PC-3 (cell line): ENCODE measurements at regions not wholly inside any gene's neighbourhood (a gene's known extent, or its start where the extent isn't known, plus 50 kb on each side); places are given as distances from the start of the nearest gene placed in this dataset.

Source experiments
- ATAC-seq: fragments of 200-7000 bp; cut with Tn5 transposase; 2 replicates; pipeline ENCODE4 v1.9.1; 2020; ENCODE audit warnings: mild to moderate bottlenecking, moderate library complexity
- BruUV-seq: library from RNA; stranded (reverse); fragments of 400-500 nt; replicated peaks from 2 replicates; lab custom pipeline; 2021; lab: Mats Ljungman, UMichigan
- CTCF ChIA-PET: fragments of 300-600 bp; sonication (Branson Sonifier 250); formaldehyde crosslinking; loops from one replicate; lab custom pipeline; 2022; ENCODE audit warnings: antibody characterized with exemption; lab: Charles Lee
- POLR2A ChIA-PET: fragments of 300-600 bp; sonication (Branson Sonifier 250); formaldehyde crosslinking; loops from one replicate; lab custom pipeline; 2022; ENCODE audit warnings: antibody characterized with exemption; ENCODE audit not compliant: unreplicated experiment; lab: Charles Lee
- DNase-seq: peaks from one replicate; pipeline ENCODE4 v3.0.0-alpha.2; 2015
- H2AFZ ChIP-seq: fragments of 300-600 bp; sonication (generic); 2 replicates; pipeline ENCODE4 v1.6.0; 2016; ENCODE audit warnings: antibody characterized with exemption, low read length
- H3F3A ChIP-seq: fragments of 300-600 bp; sonication (generic); one replicate; pipeline ENCODE4 v1.6.0; 2017; ENCODE audit warnings: antibody characterized with exemption, low read length, control low read depth, mild to moderate bottlenecking; ENCODE audit not compliant: unreplicated experiment
- H3K27ac ChIP-seq: fragments of 300-600 bp; sonication (generic); 2 replicates; pipeline ENCODE4 v1.5.1; 2016; ENCODE audit warnings: mild to moderate bottlenecking, low read length
- H3K27me3 ChIP-seq: fragments of 300-600 bp; sonication (generic); 2 replicates; pipeline ENCODE4 v1.6.1; 2016; ENCODE audit warnings: low read length, mixed read lengths
- H3K36me3 ChIP-seq: fragments of 300-600 bp; sonication (generic); 2 replicates; pipeline ENCODE4 v1.6.1; 2016; ENCODE audit warnings: low read depth, mixed run types, low read length, mixed read lengths
- H3K4me1 ChIP-seq: fragments of 300-600 bp; sonication (generic); 2 replicates; pipeline ENCODE4 v1.5.1; 2016; ENCODE audit warnings: low read length; ENCODE audit not compliant: insufficient read depth
- H3K4me2 ChIP-seq: fragments of 300-600 bp; sonication (generic); 2 replicates; pipeline ENCODE4 v1.6.0; 2016; ENCODE audit warnings: low read length
- H3K4me3 ChIP-seq: fragments of 300-600 bp; sonication (generic); 2 replicates; pipeline ENCODE4 v1.5.1; 2016; ENCODE audit warnings: mild to moderate bottlenecking, low read length, mixed read lengths
- H3K79me2 ChIP-seq: fragments of 300-600 bp; sonication (generic); 2 replicates; pipeline ENCODE4 v1.6.1; 2017; ENCODE audit warnings: low read length, mixed read lengths
- H3K9ac ChIP-seq: fragments of 300-600 bp; sonication (generic); 2 replicates; pipeline ENCODE4 v1.6.0; 2016; ENCODE audit warnings: mild to moderate bottlenecking, low read length
- H3K9me2 ChIP-seq: fragments of 300-600 bp; sonication (generic); replicated peaks from 2 replicates; pipeline ENCODE4 v1.6.1; 2016; ENCODE audit warnings: mixed run types, low read length, mixed read lengths
- H3K9me3 ChIP-seq: fragments of 300-600 bp; sonication (generic); 2 replicates; pipeline ENCODE4 v1.6.1; 2016; ENCODE audit warnings: low read length, mixed read lengths
- H4K20me1 ChIP-seq: fragments of 300-600 bp; sonication (generic); 2 replicates; pipeline ENCODE4 v1.6.1; 2016; ENCODE audit warnings: low read length, mixed read lengths
- EZH2 ChIP-seq: fragments of 300-600 bp; sonication (generic); IDR thresholded peaks from one replicate; pipeline ENCODE4 v1.6.1; 2017; ENCODE audit warnings: antibody characterized with exemption, mild to moderate bottlenecking, low read length; ENCODE audit not compliant: unreplicated experiment
- EZH2phosphoT487 ChIP-seq: fragments of 300-600 bp; sonication (generic); IDR thresholded peaks from 2 replicates; pipeline ENCODE4 v1.6.1; 2018; ENCODE audit warnings: mild to moderate bottlenecking, antibody characterized with exemption, low read length, borderline replicate concordance
- intact Hi-C: fragments of 100-400 bp; cut with micrococcal nuclease; formaldehyde crosslinking; loops from 2 replicates; pipeline ENCODE4 v1.9.0; 2023
- TF ChIP-seq, protein P1 (sequence below): fragments of 300-600 bp; sonication (generic); conservative IDR thresholded peaks from 2 replicates; pipeline ENCODE4 v1.5.1; 2017; ENCODE audit warnings: antibody characterized with exemption, low read depth, mild to moderate bottlenecking, low read length

- no peaks in the 10 kb centered on the region for H3K79me2 ChIP-seq
- no peaks in the 10 kb centered on the region for H3K27me3 ChIP-seq
- no TSS peak for BruUV-seq
- H3K4me3 ChIP-seq: no peak overlapping the region
- no peak overlapping the region for H3K9ac ChIP-seq
- ATAC-seq: no peak
- no peaks in the 10 kb centered on the region for H3F3A ChIP-seq
- no peaks in the 10 kb centered on the region for H4K20me1 ChIP-seq
- H3K9me2 ChIP-seq: no peaks in the 10 kb centered on the region
- no peak overlapping the region for H2AFZ ChIP-seq
- peaks cover 8% of the 10 kb centered on the region; the same call in 1 of the 2 replicates for H3K4me1 ChIP-seq
- intact Hi-C loops: no loop called here
- no peaks in the 10 kb centered on the region for H3K36me3 ChIP-seq
- POLR2A ChIA-PET: no interaction called here
- no peaks in the 10 kb centered on the region for H3K9me3 ChIP-seq
- no peak for TF ChIP-seq EZH2phosphoT487
- TF ChIP-seq EZH2: no peak
- TF ChIP-seq, protein P1, sequence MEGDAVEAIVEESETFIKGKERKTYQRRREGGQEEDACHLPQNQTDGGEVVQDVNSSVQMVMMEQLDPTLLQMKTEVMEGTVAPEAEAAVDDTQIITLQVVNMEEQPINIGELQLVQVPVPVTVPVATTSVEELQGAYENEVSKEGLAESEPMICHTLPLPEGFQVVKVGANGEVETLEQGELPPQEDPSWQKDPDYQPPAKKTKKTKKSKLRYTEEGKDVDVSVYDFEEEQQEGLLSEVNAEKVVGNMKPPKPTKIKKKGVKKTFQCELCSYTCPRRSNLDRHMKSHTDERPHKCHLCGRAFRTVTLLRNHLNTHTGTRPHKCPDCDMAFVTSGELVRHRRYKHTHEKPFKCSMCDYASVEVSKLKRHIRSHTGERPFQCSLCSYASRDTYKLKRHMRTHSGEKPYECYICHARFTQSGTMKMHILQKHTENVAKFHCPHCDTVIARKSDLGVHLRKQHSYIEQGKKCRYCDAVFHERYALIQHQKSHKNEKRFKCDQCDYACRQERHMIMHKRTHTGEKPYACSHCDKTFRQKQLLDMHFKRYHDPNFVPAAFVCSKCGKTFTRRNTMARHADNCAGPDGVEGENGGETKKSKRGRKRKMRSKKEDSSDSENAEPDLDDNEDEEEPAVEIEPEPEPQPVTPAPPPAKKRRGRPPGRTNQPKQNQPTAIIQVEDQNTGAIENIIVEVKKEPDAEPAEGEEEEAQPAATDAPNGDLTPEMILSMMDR: no peak
- H3K4me2 ChIP-seq: no peak overlapping the region
- H3K27ac ChIP-seq: no peak overlapping the region
- DNase-seq: no peak
- CTCF ChIA-PET: no interaction called here
Measured at GRCh38 chr5:110064603-110065268, 375.0 kb downstream of the MAN2A1 start.

DNA sequence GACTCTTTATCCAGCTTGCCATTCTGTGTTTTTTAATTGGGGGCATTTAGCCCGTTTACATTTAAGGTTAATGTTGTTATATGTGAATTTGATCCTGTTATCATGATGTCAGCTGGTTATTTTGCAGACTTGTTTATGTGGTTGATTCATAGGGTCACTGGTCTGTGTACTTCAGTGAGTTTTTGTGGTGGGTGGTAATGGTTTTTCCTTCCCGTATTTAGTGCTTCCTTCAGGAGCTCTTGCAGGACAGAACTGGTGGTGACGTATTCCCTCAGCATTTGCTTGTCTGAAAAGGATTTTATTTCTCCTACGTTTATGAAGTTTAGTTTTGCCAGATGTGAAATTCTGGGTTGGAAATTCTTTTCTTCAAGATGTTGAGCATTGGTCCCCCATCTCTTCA, 381.1 kb downstream of the MAN2A1 start:
- Histone ChIP-seq H3K9me2 (no peaks in the 10 kb centered on the region), H3K9ac (no peak overlapping the region), H4K20me1 (no peaks in the 10 kb centered on the region), H3K9me3 (0 out of 2 replicates have a peak, but pooled peaks cover 3% of the 10 kb centered on the region), H2AFZ (no peak overlapping the region), H3K79me2 (no peaks in the 10 kb centered on the region), H3K4me1 (no peaks in the 10 kb centered on the region), H3K4me2 (no peak overlapping the region), H3F3A (no peaks in the 10 kb centered on the region), H3K36me3 (no peaks in the 10 kb centered on the region), H3K27me3 (no peaks in the 10 kb centered on the region), H3K4me3 (no peak overlapping the region), H3K27ac (no peak overlapping the region)
- intact Hi-C loops: no loop called here
- TF ChIP-seq, protein P1: no peak
- TF ChIP-seq EZH2 (no peak), EZH2phosphoT487 (no peak)
- no TSS peak for BruUV-seq
- DNase-seq (no peak), ATAC-seq (no peak)
- ChIA-PET POLR2A (no interaction called here), CTCF (no interaction called here)

DNA sequence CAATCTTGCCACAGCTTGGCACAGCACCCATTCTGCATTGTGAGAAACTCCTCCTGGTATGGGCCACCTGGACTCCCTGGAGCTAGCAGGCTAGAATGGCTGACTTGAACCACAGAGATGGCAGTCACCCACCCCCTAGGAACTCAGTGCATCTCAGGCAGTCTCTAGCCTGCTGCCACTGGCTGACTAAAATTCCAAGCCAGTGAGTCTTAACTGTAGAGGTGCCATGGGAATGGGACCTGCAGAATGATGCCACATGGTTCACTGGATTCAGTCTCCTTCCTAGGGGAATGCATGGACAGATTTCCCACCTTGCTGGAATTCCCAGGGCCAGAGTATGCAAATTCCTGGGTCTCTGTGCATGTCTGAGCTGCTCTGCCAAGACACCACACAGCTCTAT, 382.9 kb downstream of the MAN2A1 start:
- ChIA-PET CTCF (no interaction called here), POLR2A (no interaction called here)
- ATAC-seq (no peak), DNase-seq (no peak)
- Histone ChIP-seq H3K4me2 (no peak overlapping the region), H2AFZ (no peak overlapping the region), H3K4me3 (no peak overlapping the region), H3K79me2 (no peaks in the 10 kb centered on the region), H3K36me3 (no peaks in the 10 kb centered on the region), H3K9ac (no peak overlapping the region), H3K9me2 (no peaks in the 10 kb centered on the region), H3K9me3 (0 out of 2 replicates have a peak, but pooled peaks cover 3% of the 10 kb centered on the region), H3F3A (no peaks in the 10 kb centered on the region), H4K20me1 (no peaks in the 10 kb centered on the region), H3K27me3 (no peaks in the 10 kb centered on the region), H3K4me1 (no peaks in the 10 kb centered on the region), H3K27ac (no peak overlapping the region)
- BruUV-seq: no TSS peak
- no peak for TF ChIP-seq EZH2
- no peak for TF ChIP-seq EZH2phosphoT487
- TF ChIP-seq, protein P1: no peak
- intact Hi-C loops: no loop called here
